ENCODE measurements at regions not wholly inside any gene's neighbourhood (a gene's known extent, or its start where the extent isn't known, plus 50 kb on each side); places are given as distances from the start of the nearest gene placed in this dataset.

DNA sequence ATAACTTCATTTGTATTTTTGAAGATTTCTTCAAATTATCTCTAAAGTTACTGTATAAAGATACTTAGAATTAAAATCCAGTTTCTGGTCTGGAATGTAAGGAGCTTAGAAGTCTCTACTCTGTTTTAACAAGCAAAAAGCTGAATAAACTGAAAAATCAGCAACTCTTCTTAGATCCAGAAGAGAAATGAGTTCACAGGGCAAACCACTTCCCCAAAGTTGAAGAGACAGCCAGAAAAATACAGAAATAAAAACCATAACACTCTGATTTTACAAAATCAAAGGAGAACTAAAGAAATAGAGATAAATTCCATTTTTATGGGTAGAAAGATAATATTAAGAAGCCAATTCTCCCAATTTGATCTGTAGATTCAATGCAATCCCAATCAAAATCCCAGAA lies 1166.8 kb downstream of the ADGRL3 start:
- DNase-seq: no peak

DNA sequence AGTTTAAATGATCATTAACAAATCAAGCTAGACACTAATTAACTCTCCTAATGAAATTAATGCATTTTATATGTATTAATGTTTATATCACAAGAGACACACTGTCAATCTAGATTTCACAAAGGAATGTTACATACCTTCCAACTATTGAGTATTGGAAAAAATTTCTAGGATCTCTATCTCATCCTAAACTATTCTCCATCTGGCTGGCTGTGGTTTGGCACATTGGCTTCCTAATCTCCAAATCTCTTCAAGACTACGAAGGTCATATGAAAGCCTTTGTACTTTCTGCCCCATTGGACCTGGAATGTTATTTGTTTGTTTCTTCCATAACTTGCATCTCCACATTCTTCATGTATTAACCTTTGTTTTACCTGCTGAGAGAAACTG lies 1160.0 kb downstream of the ADGRL3 start:
- no peaks in the 10 kb centered on the region for H3K4me1 Mint-ChIP-seq
- H3K9me3 Mint-ChIP-seq: peaks cover 6% of the 10 kb centered on the region
- H3K4me3 Mint-ChIP-seq: no peak overlapping the region
- CTCF ChIA-PET: no interaction called here
- H3K36me3 Mint-ChIP-seq (ENCODE audit: low read depth): no peaks in the 10 kb centered on the region
- POLR2A ChIA-PET: no interaction called here
- DNase-seq: no peak
- no peak overlapping the region for H3K27ac Mint-ChIP-seq
- no peaks in the 10 kb centered on the region for H3K27me3 Mint-ChIP-seq

More for the DNA sequence above, 1166.8 kb downstream of the ADGRL3 start:
- Mint-ChIP-seq H3K4me3 (no peak overlapping the region), H3K4me1 (no peaks in the 10 kb centered on the region), H3K27ac (no peak overlapping the region), H3K9me3 (peaks cover 16% of the 10 kb centered on the region), H3K27me3 (no peaks in the 10 kb centered on the region), H3K36me3 (ENCODE audit: low read depth) (no peaks in the 10 kb centered on the region)
- ChIA-PET POLR2A (no interaction called here), CTCF (no interaction called here)

DNA sequence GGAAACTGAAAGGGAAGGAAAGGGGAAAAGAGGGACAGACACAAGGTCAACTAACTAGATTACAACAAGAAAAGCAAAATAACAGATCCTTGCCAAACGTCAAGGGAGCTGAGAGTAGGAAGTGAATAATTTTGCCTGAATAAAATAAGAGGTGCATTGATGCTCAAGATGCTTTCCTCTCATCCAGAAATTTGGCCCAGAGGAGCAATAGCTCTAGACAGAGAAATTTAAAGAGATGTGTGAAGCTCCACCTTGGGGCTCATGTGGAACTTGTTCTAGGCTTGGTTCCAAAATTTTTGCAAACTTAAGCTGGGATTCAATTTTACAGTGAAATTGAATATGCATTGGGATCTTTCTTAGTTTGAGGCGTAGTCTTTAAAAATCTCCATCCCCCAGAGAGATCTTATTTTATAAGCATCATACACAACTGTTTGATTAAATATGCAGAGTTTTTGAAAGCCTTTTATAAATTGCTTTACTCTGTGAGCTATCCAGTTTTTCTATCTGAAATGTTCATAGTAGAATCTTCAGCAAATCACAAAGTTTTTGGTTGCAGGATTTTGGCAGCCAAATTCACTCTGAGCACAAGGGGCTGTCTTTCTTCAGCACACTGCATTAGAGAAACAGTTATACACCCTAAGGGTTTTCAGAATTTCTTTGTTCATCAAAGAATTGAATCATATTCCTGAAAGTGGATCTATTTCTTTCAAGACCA lies 1159.5 kb downstream of the ADGRL3 start:
- Mint-ChIP-seq H3K27ac (no peak overlapping the region), H3K4me3 (no peak overlapping the region), H3K36me3 (ENCODE audit: low read depth) (no peaks in the 10 kb centered on the region), H3K27me3 (no peaks in the 10 kb centered on the region), H3K4me1 (no peaks in the 10 kb centered on the region), H3K9me3 (peaks cover 7% of the 10 kb centered on the region)
- no peak for DNase-seq
- ChIA-PET POLR2A (no interaction called here), CTCF (no interaction called here)

DNA sequence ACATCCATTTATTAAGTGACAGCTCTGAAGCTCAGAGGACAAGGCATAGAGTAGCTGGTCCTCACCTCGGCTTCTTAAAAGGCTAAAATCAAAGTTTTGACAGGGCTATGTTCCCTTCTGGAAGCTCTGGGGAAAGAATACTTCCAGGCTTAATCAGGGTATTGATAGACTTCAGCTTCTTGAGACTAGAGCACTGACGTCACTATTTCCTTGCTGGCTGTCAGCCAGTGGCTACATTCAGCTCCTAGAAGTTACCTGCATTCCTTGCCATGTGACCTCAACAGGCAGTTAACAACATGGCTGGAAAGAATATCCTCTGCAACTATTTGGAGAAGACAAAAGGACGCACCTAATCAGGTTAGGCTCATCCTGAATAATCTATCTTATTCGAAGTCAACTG lies 1144.8 kb downstream of the ADGRL3 start:
- POLR2A ChIA-PET: no interaction called here
- no peaks in the 10 kb centered on the region for H3K27me3 Mint-ChIP-seq

DNA sequence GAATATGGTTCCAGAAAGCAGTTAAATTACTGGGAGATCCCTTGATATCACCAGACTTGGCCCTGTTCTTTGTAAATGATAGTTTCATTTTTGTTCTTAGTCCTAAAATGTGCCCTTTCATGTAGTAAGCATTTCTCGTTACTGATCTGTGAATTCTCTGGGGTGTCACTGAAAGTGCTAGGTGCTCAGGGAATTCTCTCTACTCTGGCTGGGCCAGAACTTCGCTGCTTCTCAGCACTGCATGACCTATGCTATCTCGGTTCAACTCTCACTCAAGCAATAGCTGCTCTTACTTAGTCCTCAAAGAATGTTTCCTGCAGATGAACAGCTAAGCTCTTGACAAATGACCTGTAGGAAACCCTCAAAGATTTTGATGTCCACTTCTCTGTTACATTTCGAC lies 1144.3 kb downstream of the ADGRL3 start:
- H3K4me1 Mint-ChIP-seq: no peaks in the 10 kb centered on the region
- no peak overlapping the region for H3K27ac Mint-ChIP-seq
- H3K9me3 Mint-ChIP-seq: peaks cover 10% of the 10 kb centered on the region
- no peaks in the 10 kb centered on the region for H3K36me3 Mint-ChIP-seq (ENCODE audit: low read depth)
- ChIA-PET CTCF (no interaction called here), POLR2A (no interaction called here)
- no peaks in the 10 kb centered on the region for H3K27me3 Mint-ChIP-seq
- no peak overlapping the region for H3K4me3 Mint-ChIP-seq
- DNase-seq: no peak

More for the DNA sequence above, 1144.8 kb downstream of the ADGRL3 start:
- no peak for DNase-seq
- peaks cover 7% of the 10 kb centered on the region for H3K9me3 Mint-ChIP-seq
- no peak overlapping the region for H3K4me3 Mint-ChIP-seq
- H3K27ac Mint-ChIP-seq: no peak overlapping the region
- CTCF ChIA-PET: no interaction called here
- no peaks in the 10 kb centered on the region for H3K4me1 Mint-ChIP-seq
- no peaks in the 10 kb centered on the region for H3K36me3 Mint-ChIP-seq (ENCODE audit: low read depth)

DNA sequence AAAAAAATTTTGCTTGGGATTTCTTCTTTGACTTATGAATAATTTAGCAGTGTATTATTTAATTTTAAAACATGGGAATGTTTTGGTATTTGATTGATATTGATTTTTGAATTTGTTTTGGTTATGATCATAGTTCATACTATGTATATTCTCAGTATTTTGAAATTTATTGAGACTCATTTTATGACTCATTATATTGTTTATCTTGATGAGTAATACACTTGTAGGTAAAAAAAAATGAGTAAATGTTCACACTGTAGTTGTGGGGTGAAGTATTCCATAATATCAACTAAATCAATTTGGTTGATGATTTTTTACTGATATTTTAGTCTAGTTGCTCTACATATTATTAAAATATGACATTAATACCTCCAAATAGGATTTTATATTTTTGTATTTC lies 1142.2 kb downstream of the ADGRL3 start:
- H3K27ac Mint-ChIP-seq: no peak overlapping the region
- no peak for DNase-seq
- CTCF ChIA-PET: no interaction called here
- no peaks in the 10 kb centered on the region for H3K4me1 Mint-ChIP-seq
- peaks cover 10% of the 10 kb centered on the region for H3K9me3 Mint-ChIP-seq
- no peak overlapping the region for H3K4me3 Mint-ChIP-seq
- POLR2A ChIA-PET: no interaction called here
- H3K27me3 Mint-ChIP-seq: no peaks in the 10 kb centered on the region
- no peaks in the 10 kb centered on the region for H3K36me3 Mint-ChIP-seq (ENCODE audit: low read depth)

DNA sequence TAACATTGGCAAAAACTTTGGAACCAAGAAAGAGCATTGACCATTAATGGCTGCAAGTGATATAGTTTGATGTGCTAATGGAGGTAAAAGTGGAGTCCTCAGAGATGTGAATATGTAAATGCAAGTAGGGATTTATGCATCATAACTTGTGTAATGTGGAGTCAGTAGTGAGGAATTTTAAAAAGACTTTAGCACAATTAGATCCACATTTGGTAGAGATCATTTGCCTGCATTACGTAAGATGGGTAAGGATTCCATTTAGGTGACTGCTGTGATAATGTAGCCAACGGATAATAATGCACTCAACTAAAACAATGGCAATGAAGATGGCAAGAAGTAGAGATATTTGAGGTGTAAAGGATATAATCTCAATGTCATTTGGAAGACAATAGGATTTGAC lies 1128.4 kb downstream of the ADGRL3 start:
- no peak for DNase-seq
- POLR2A ChIA-PET: no interaction called here
- H3K36me3 Mint-ChIP-seq (ENCODE audit: low read depth): no peaks in the 10 kb centered on the region
- H3K27me3 Mint-ChIP-seq: no peaks in the 10 kb centered on the region
- CTCF ChIA-PET: no interaction called here
- H3K4me3 Mint-ChIP-seq: no peak overlapping the region
- H3K4me1 Mint-ChIP-seq: no peaks in the 10 kb centered on the region
- peaks cover 13% of the 10 kb centered on the region for H3K9me3 Mint-ChIP-seq
- no peak overlapping the region for H3K27ac Mint-ChIP-seq

DNA sequence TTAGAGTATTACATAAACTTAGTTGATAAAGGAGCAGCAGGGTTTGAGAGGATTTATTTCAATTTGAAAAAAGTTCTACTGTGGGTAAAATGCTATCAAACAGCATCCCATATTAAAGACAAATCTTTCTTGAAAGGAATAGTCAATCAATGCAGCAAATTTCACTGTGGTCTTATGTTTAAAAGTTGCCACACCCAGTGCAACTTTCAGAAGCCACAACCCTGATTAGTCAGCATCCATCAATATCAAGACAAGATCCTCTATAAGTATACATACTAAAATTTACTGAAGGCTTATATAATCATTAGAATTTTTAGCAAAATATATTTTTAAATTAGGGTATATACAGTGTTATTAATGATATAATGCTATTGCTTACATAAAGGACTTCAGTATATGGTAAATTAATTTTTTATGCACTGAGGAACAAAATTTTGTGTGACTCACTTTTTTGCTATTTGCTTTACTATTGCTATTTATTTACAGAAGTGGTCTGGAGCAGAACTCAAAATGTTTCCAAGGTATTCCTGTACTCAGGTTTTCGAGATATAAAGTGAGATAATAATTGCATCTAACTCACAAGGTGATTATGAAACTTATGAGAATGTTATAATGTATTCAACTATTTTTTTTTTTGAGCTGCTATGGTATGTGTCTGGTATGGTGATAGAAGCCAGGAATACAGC lies 1127.6 kb downstream of the ADGRL3 start:
- no peak for DNase-seq
- ChIA-PET POLR2A (no interaction called here), CTCF (no interaction called here)
- Mint-ChIP-seq H3K9me3 (peaks cover 9% of the 10 kb centered on the region), H3K36me3 (ENCODE audit: low read depth) (no peaks in the 10 kb centered on the region), H3K27ac (no peak overlapping the region), H3K4me1 (no peaks in the 10 kb centered on the region), H3K27me3 (no peaks in the 10 kb centered on the region), H3K4me3 (no peak overlapping the region)

DNA sequence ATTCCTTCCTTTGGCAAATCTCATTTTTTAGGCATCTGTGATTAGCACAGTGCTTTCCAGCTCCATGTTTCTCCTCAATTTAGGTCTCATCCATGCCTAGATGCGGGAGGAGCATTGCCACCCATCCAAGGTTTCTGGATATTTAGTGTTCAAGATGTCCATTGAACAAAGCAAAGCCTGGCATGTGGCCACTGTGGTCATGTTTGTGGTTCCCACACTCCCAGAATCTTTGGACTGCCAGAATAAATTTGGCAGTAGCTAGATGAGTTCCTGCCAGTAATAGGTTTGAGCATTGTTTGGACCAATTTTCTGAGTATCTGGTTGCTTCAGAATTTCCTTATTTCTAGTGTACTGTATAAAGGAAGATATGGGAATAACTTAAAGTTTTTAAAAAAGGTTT lies 1124.1 kb downstream of the ADGRL3 start:
- Mint-ChIP-seq H3K27ac (no peak overlapping the region), H3K27me3 (no peaks in the 10 kb centered on the region), H3K9me3 (peaks cover 13% of the 10 kb centered on the region), H3K4me3 (no peak overlapping the region), H3K4me1 (no peaks in the 10 kb centered on the region), H3K36me3 (ENCODE audit: low read depth) (no peaks in the 10 kb centered on the region)
- DNase-seq: no peak
- CTCF ChIA-PET: no interaction called here
- POLR2A ChIA-PET: no interaction called here

DNA sequence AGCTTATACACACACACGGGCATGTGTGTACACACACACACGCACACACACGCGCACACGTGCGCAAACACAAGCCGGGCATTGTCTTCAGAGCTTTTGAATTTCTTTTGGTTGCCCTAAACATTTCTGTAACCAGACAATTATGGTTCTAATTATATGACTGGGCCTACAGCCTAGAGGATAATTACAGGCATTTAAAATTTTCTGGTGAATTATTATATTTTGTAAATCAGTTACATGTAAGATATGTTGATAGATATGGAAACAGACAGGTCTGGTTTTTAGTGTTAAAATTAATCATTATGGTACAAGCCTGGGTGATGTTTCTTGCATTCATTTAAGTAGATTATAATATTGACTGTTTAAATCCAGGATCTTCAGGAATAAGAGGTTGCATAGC lies 1120.5 kb downstream of the ADGRL3 start:
- no peaks in the 10 kb centered on the region for H3K36me3 Mint-ChIP-seq (ENCODE audit: low read depth)
- H3K27me3 Mint-ChIP-seq: no peaks in the 10 kb centered on the region
- H3K4me1 Mint-ChIP-seq: no peaks in the 10 kb centered on the region
- ChIA-PET CTCF (no interaction called here), POLR2A (no interaction called here)
- no peak for DNase-seq
- no peak overlapping the region for H3K27ac Mint-ChIP-seq
- H3K9me3 Mint-ChIP-seq: peaks cover 4% of the 10 kb centered on the region
- H3K4me3 Mint-ChIP-seq: no peak overlapping the region

DNA sequence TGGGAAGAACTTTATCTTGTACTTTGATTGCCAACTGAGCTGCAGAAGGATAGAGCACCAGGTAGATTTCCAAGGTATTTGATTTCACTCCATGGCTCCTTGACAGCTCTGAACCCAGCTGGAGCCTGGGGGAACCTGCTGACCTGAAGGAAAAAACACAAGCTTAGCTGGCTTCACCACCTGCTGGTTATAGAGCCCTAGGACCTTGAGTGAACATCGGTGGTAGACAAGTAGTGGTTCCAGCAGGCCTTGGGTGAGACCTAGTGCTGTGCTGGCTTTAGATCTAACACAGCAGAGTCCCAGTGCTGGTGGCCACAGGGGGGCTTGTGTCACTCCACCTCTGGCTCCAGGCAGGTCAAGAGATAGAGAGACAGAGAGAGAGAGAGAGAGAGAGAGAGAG lies 1102.6 kb downstream of the ADGRL3 start:
- ChIA-PET CTCF (no interaction called here), POLR2A (no interaction called here)
- Mint-ChIP-seq H3K9me3 (peaks cover 25% of the 10 kb centered on the region), H3K36me3 (ENCODE audit: low read depth) (no peaks in the 10 kb centered on the region), H3K4me1 (no peaks in the 10 kb centered on the region), H3K27me3 (no peaks in the 10 kb centered on the region), H3K4me3 (no peak overlapping the region), H3K27ac (no peak overlapping the region)
- DNase-seq: no peak

DNA sequence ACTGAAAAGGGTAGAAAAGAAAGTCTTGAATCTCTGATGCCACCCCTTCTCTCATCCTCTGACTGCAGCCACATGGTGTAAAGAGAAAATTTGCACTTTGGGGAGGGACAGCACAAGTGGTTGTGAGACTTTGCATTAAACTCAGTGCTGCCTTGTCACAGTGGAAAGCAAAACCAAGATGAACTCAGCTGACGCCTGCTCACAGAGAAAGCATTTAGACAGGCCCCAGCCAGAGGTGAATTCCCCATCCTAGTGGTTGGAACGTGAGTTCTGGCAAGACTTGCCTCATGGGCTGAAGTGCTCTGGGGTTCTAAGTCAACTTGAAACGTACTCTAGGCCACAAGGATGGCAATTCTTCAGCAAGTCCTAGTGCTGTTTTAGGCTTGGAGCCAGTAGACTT lies 1101.4 kb downstream of the ADGRL3 start:
- Mint-ChIP-seq H3K27ac (no peak overlapping the region), H3K4me3 (no peak overlapping the region), H3K4me1 (no peaks in the 10 kb centered on the region), H3K9me3 (peaks cover 27% of the 10 kb centered on the region), H3K27me3 (no peaks in the 10 kb centered on the region), H3K36me3 (ENCODE audit: low read depth) (no peaks in the 10 kb centered on the region)
- DNase-seq: no peak
- ChIA-PET POLR2A (no interaction called here), CTCF (no interaction called here)

DNA sequence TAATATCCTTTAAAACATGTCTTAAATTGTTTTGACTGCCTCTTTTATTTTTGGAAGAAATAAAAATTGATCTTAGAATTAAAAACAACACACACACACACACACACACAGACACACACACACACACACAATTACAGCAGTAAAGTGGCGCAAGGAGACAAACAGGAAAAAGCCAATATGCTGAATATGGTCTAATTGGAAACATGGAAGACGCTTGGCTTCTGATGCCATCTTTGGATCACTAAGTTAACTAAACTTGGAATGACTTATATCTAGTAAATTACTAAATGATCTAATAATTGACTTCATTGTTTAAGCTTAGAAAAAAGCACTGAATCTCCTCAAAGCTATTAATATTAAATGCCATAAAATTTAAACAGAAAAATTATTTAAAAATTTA lies 1093.4 kb downstream of the ADGRL3 start:
- H3K27ac Mint-ChIP-seq: no peak overlapping the region
- no peaks in the 10 kb centered on the region for H3K4me1 Mint-ChIP-seq
- peaks cover 6% of the 10 kb centered on the region for H3K9me3 Mint-ChIP-seq
- no peak for DNase-seq
- no peak overlapping the region for H3K4me3 Mint-ChIP-seq
- ChIA-PET POLR2A (no interaction called here), CTCF (no interaction called here)
- H3K36me3 Mint-ChIP-seq (ENCODE audit: low read depth): no peaks in the 10 kb centered on the region
- no peaks in the 10 kb centered on the region for H3K27me3 Mint-ChIP-seq

DNA sequence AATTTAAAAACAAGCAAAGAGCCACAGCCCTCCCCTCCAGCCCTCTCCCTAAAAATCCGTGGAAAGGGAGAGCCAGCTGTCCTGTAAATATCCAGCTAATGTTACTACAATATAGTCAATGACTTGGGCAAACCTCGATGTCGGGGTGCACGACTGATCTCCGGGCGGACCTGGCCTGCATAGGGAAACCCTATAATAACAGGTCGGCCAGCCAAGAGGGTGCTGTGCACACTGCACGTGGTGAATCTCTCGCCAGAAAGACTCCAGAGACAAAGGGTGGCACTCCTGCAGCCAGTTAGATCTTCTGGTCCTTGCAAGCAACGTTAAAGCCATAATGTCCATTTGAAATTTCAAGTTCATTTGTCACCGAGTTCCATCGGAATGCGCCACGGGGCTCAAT lies 1092.8 kb downstream of the ADGRL3 start:
- H3K4me1 Mint-ChIP-seq: no peaks in the 10 kb centered on the region
- H3K36me3 Mint-ChIP-seq (ENCODE audit: low read depth): no peaks in the 10 kb centered on the region
- H3K27ac Mint-ChIP-seq: no peak overlapping the region
- H3K27me3 Mint-ChIP-seq: no peaks in the 10 kb centered on the region
- H3K4me3 Mint-ChIP-seq: no peak overlapping the region
- H3K9me3 Mint-ChIP-seq: peaks cover 6% of the 10 kb centered on the region
- POLR2A ChIA-PET: no interaction called here
- CTCF ChIA-PET: no interaction called here
- no peak for DNase-seq

Data from activated CD4-positive, alpha-beta T cell treated with anti-CD3 and anti-CD28 coated beads, Interleukin-2, amount 10 ng/mL, durations not matched to agents 7 days and 5 days (primary cell).